ENCODE measurements at regions not wholly inside any gene's neighbourhood (a gene's known extent, or its start where the extent isn't known, plus 50 kb on each side); places are given as distances from the start of the nearest gene placed in this dataset.

DNA sequence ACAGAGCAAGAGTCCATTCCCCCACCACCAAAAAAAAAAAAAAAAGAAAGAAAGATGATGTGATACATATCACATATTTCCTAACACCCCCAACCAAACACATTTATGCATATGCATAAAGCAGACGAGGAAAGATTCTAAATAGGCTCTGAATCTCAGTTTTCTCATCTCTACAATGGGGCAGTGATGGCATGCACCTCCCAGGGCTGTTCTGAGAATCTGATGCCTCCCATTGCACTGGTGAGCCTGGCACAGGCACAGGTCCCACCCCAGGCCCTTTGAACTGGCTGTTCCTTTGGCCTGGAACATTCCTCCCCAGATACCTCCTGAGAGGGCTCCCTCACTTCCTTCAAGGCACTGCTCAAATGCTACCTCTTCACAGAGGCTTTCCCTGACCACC lies 116.5 kb downstream of the C9orf50 start:
- no peak for DNase-seq

DNA sequence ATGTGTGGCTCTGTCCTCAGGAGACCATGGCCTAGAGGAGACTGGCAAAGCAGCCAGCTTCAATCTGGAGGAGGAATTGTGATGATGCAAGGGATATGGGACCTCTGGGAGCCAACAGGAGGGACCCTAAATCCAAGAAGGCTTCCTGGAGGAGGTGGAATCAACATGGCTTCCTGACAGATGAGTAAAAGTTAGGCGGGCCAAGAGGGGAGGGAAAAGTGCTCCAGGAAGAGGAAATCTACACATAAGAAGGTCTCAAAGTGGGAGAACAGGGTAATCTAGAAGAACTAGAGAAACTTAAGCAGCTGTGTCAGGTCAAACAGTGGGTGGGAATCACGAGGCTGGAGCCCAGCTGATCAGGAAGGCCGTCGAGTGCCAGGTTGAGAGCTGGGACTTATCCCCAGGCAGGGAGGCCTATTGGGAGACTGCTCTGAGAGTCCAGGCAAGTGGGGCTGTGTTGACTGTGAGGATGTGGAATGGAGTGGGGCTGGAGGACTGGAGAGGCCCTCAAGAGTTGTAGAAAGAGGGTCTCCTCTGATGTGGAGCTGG lies 119.1 kb downstream of the C9orf50 start:
- no peak for DNase-seq

DNA sequence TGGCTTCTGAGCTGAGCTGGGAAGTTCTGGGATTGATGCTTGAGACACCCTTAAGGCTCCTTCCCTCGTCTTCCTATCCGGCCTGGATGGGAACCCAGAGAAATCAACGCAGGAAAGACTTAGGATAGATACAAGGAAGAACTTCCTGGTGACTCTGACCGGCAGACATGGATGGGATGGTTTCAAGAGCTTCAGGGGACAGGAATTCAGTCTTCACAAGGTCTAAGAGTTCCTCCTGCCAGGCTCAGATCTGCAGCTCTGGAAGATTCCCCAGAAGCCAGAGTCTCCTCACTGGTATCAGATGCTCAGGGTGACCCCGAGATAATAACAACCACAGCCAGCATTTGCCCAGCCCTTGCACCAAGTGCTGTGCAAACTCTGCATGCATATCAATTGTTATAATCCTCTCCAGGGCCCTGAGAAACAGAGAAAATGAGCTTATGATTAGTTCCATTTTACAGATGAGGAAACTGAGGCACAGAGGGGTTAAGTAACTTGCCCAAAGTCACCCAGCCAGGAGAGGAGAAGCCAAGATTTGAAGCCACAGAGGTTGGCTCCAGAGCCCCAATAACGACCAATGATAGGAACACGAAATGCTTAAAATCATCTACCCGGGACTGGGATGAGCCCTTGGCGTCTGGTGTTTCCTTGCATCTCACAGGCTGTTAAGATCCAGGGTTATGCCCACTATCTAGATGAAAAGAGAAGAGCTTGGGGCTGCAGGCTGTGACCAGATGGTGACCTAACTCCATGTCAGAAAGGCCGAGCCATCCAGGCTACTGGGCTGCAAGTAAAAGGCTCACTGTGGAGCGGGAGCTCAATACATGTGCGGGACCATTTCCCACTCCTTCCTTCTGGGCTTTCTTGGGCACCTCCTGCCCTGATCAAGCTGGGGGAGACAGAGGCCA lies 119.8 kb downstream of the C9orf50 start:
- no peak for DNase-seq

DNA sequence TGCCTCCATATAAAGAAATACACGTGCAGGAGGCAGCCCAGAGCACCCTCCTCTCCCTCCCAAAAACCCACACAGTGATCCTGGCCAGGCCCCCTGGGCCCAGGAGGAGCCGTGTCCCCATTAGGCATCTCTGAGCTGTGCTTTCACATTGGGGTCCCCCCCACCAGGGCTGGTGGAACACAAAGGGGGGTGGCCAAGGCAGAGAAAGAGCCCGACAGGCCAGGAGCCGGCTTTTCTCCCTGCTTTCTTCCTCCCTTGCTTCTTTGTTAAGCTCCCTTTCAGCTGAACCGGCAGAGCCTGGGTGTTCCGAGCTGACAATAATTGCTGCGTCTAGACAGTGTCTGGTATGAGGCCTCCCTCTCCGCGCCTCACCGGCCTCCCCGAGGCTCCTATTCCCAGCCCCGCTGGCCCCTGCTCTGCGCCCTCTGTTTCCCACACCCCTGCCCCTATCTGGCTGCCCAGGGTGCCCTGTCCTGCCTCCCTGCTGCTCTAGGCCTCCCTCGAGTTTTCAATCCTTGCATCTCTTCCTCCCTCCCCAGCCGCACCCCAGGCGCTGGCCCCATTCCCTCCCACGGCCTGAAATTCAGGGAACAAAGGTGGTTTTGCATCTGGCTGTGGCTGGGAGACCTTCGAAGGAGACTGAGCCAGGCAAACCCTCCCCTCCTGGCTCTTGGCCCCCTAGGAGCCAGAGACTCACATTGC lies 120.6 kb downstream of the C9orf50 start:
- DNase-seq: no peak

DNA sequence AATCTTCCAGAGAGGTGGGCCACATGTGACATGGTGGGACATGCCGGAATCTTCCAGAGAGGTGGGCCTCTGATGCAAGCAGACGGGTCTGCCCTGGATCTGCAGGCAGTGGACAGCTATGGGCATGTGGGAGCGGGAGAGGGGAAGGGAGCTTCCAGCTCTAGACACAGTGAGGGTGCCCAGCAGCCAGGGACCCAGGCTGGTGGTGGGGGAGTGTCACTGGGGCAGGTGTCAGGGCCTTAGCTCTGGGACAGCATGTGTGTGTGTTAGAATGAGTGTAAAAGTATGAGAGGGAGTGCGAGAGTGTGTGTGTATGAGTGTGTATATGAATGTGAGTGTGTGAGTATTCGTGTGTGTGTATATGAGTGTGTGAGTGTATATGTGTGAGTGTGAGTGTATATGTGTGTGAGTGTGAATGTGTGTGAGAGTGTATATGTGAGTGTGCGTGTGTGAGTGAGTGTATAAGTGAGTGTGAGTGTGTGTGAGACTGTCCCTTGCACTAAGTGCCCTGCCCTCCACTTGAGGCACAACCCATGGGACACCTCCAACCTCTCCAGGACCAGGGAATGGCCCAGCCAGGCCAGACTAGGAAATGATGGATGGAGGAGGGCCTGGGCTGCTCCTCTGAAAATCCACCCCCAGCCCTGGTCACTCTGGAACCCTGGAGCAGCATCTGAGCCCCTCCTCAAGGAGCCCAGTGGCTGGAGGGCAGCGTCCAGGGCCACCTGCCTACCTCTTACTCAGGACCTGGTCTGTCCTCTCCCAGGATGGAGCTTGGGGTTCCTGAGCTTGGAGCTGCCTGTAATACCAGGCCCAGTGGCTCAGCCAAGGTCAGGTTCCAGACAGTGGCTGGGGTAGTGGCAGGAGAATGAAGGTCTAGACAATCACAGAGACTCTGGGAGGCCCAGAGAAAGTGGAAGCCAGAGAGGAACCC lies 122.2 kb downstream of the C9orf50 start:
- DNase-seq: no peak

DNA sequence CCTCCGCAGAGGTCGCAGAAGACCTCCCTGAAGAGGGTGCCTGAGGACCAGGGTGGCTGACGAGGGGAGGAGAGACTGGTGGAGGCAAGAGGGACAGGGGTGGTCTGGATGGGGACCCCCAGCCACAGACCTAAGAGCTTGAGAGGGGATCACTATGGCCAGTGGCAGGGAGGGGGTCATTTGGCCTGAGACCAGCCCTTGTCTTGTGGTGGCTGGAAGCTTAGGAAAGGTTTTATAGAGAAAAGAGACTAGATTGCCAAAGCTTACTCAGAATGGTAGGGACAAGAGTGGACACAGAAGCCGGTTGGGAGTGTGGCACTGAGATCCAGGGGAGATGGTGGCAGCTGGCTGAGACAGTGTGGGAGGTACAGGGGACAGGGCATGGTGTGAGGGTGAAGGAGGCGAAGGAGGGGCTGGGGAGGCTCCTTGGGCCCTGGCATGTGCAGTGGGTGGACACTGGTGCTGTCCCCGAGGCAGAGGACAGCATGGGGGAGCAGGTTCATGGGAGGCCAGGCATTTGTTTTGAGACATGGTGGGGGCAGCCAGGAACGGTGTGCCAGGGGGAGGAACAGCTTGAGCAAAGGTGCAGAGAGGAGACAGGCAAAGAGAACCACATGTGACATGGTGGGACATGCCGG lies 123.0 kb downstream of the C9orf50 start:
- no peak for DNase-seq

GRCh38 chr9:129497005-129497812 lies 123.7 kb downstream of the C9orf50 start:
- no peak for DNase-seq

DNA sequence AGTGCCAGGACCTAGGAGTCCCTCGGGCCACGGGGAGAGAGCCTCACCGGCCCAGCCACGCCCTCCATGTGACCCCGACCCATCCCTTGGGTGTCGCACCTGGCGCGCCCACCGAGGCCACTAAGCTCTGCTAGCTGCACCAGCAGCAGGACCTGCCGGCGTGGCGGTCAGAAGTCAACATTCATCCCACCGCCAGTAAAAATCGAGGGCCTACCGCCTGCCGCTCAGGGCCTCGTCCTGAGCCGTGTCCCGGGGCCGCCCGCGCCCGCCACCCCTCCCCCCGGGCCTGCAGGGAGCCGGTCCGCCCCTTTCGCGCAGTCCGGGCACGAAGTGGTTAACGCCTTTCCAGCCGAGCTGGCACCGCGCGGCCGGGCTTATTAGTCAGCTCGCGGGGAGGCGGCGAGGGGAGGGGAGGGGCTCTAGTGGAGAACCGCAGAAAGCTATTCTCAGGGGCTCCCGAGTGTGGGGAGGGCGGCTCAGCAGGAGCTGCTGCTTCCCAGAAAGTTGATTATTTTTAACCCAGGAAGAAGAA lies 124.4 kb downstream of the C9orf50 start:
- DNase-seq: peak; percentile 88

GRCh38 chr9:129495620-129496472 lies 125.1 kb downstream of the C9orf50 start:
- peak; percentile 86 for DNase-seq

DNA sequence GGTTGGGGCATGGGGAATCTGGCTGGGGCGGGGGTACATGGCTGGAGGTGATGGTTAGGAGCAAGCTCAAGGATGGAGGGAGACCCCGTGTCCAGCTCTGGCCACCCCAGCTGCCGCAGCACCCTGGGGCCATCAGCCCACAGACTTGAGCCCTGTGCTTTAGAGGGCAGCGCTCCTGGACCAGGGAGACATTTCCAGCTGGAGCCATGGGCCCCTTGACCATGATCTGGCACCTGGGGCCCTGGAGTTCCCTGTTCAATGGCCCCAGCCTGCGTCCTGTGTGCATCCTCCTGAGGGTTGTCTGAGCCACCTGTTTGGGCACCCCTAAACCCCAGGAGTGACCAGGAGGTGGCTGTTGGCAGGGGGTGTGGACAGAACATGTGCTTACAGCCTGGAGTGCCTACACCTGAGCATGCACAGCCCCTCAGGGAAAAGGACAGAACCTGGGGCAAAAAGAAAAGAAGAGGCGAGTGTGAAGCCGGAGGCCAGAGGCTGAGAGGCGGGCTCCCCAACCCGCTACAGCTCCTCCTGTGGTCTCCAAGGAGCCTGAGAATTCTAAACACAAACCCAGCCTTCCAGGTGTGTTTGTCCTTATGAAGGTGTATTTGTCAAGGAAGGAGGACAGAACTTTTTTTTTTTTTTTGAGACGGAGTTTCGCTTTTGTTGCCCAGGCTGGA lies 126.7 kb downstream of the C9orf50 start:
- DNase-seq: no peak

GRCh38 chr9:129493706-129494047 lies 127.2 kb downstream of the C9orf50 start:
- DNase-seq: no peak

DNA sequence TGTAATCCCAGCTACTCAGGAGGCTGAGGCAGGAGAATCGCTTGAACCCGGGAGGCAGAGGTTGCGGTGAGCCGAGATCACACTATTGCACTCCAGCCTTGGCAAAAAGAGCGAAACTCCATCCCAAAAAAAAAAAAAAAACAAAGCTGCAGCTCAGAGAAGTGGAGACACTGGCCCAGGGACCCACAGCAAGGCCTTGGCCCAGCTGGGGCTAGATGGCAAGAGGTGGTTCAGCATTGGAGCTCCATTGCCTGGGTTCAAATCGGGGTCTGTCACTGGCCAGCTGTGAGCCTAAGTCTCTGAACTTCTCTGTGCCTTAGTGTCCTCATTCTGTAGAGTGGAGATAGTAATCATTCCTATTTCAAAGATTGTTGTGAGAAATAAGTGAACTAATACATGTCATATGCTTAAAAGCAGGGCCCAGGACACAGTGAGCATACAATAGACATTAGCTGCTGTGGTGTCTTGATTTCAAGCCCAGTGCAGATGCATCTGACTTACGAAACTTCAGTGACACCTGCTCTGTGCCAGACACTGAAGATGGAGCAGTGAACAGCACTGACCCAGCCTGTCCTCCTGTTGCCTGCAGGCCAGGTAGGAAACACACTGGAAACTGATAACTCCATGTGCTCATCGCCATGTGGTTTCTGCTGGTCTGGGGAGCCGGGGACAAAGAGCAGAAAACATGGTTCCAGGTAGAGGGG lies 127.7 kb downstream of the C9orf50 start:
- no peak for DNase-seq

- no peak for DNase-seq
These were observed 129.4 kb downstream of the C9orf50 start for GRCh38 chr9:129491487-129491855.

DNA sequence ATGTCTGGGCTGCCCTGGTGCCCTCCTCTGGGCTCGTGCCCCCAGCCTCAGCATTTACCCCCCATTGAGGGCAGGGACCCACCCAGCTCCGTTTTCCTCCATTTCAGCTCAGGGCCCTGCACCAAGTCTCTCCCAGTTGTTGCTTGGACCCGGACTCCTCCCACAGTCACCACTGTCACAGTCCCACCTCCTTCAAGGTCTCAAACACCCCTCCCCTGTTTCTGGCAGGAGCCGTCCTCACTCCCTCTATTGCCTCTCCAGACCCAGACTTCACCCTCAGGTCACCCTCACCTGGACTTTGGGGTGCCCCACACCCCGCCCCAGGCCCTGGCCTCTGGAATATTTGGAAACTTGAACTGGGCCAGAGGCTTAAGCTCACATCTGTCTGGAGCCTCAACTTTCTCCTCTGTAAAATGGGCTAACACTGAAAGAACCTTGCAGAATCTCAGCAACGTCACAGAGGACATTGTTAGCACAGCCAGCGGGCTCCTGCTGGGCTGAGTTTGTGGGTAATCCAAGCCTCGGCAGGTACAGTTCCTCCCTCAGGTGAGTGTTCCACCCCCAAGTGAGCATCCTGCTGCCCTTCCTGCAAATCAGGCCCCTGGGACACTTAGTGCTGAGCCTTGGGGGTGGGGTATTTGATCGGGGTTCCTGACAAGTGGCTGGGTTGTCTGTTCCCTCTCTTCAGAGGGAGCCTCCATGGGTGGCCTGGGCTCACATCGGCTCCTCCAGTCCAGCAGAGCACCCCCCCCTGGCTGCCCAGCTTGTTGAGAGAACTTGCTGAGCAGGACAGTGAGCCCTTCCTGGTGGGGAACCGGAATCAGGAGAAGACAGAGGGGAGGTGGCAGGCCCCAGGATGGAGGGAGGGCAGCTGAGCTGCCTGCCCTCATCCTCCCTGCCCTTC lies 130.1 kb downstream of the C9orf50 start:
- no peak for DNase-seq

DNA sequence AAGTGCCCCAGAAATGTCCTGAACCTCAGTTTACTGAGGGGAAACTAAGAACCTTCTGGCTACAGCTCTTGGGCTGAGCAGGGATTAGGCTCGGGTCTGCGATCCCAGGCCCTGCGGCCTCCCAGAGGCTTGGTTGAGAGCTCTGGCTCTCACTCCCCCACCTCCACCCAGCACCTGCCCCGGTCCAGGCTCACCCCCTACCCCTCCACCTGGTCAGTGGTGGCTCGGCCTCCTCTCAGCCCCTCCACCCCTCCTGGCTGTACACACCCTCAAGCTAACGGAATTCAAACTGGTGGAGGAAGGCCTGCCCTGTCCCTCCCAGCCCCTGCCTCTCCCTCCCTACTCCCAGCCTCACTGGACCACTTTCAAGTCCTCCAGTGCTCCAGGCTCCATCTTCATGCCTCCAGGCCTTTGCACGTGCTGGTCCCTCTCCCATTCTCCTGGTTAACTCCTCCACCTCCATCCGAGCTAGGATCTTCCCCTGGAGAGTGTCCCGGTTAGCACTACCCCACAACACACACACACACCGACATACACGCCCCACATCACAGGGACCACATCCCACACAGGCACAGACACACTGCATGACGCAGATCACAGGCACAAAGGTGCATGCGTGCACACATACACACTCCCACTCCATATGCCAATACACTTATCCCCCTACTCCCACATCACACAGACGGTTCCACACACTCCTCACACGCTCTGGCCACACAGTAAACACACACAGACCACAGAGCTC lies 130.9 kb downstream of the C9orf50 start:
- DNase-seq: peak; percentile 67

DNA sequence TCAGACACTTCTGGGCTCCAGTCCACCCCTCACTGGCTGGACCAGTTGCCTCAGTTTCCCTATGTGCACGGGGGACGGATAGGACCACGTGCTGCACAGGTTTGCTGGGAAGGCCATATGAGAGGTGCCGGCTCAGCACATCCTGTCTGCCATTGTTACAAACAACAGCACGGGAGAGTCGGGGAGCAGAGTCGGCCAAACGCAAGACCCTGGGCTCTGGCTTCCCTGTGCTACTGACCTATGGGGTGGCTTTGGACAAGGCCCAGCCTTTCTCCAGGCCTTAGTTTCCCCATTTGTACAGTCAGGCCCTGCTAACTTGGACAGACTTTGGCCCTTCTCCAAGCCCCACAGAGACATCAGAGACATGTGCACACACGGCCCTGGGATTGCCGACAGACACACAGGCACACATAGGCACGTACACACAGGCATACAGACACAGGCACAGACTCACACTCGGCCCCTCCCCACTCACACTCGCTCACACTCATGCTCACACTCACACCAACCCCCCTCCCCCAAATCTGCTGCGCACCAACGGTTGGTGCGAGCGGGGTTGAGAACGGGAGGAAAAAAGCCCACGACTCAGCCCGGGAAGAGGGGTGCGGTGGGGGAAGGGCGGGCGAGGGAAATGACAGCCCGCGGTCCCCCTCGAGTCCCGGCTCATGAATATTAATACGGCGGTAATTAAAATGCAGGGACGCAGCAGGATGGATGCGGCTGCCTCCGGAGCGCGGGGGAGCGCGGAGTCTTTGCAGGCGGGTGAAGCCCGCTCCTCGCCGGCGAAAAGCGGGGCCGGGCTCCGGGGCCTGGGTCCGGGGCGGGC lies 133.0 kb downstream of the C9orf50 start:
- DNase-seq: peak; percentile 62

Data from activated CD8-positive, alpha-beta memory T cell treated with anti-CD3 and anti-CD28 coated beads, Interleukin-2, amount 50 U/mL, for 4 hours (primary cell).